ENCODE measurements at regions not wholly inside any gene's neighbourhood (a gene's known extent, or its start where the extent isn't known, plus 50 kb on each side); places are given as distances from the start of the nearest gene placed in this dataset.

DNA sequence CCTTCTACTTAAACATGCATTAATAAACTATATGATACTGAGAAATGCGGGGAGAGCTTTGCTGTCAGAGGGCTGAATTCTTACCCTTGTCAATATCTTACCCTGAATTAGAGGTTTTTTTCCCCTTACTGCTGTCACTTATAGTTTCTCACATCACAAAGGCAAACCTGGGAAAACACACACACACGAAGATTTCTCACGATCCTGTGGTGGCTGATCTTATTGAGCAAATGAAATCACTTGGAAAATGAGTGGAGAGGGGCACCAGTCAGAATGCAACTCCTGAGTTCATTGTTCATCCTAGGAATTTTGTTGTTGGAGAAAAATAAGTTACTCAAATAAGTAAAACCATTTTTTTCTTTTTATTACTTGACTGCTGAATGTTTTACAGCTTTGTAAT, 673.6 kb downstream of the EDEM1 start:
- no peak for DNase-seq (ENCODE audit: low read depth)
- H3K4me3 ChIP-seq (ENCODE audit: low read depth, low read length) = no peak overlapping the region
- TF ChIP-seq, protein P1, sequence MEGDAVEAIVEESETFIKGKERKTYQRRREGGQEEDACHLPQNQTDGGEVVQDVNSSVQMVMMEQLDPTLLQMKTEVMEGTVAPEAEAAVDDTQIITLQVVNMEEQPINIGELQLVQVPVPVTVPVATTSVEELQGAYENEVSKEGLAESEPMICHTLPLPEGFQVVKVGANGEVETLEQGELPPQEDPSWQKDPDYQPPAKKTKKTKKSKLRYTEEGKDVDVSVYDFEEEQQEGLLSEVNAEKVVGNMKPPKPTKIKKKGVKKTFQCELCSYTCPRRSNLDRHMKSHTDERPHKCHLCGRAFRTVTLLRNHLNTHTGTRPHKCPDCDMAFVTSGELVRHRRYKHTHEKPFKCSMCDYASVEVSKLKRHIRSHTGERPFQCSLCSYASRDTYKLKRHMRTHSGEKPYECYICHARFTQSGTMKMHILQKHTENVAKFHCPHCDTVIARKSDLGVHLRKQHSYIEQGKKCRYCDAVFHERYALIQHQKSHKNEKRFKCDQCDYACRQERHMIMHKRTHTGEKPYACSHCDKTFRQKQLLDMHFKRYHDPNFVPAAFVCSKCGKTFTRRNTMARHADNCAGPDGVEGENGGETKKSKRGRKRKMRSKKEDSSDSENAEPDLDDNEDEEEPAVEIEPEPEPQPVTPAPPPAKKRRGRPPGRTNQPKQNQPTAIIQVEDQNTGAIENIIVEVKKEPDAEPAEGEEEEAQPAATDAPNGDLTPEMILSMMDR (IDR thresholded peaks at IDR 0.05; ENCODE audit: control insufficient read depth, extremely low read depth, insufficient read depth) = no peak

DNA sequence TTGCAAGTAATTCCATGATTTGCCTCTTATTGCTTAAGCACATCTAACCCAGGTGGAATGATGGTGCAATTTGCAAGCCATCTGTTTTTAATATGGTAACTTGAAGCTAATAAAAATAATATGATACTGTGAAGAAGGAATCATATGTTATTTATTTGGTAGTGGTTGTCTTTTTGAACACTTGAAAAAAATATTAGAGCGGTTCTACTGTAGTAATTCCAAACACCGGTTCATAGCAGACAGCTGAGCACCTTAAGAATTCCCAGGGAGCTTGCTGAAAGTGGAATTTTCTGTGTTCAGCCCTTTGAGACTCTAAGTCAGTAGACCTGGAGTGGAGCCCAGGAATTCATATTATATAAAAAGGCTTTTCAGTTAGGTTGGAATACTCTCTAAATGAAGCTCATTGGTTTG, 687.4 kb downstream of the EDEM1 start:
- TF ChIP-seq, protein P1 (IDR thresholded peaks at IDR 0.05; ENCODE audit: control insufficient read depth, extremely low read depth, insufficient read depth) = no peak
- no peak overlapping the region for H3K4me3 ChIP-seq (ENCODE audit: low read depth, low read length)
- DNase-seq (ENCODE audit: low read depth) = peak; percentile 15

DNA sequence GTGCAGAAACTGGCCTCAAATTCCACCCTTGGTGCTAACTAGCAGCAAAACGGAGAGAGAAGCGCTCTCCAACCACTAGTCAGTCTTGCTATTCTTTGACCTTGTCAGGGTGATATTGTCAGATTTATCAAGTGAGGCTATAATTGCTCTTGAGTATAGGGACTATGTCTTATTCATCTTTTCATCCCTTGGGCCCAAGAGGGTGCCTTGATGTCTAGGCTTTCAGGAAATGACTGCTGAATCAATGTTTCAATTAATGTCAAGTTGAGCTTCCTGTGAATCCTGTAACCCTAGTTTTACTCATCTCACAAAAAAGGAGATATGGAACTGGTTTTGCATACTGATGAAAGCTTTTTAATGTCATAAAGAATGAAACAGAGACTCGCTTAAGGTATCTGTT, 701.3 kb downstream of the EDEM1 start:
- no peak overlapping the region for H3K4me3 ChIP-seq (ENCODE audit: low read depth, low read length)
- no peak for DNase-seq (ENCODE audit: low read depth)
- TF ChIP-seq, protein P1 (IDR thresholded peaks at IDR 0.05; ENCODE audit: control insufficient read depth, extremely low read depth, insufficient read depth) = no peak

DNA sequence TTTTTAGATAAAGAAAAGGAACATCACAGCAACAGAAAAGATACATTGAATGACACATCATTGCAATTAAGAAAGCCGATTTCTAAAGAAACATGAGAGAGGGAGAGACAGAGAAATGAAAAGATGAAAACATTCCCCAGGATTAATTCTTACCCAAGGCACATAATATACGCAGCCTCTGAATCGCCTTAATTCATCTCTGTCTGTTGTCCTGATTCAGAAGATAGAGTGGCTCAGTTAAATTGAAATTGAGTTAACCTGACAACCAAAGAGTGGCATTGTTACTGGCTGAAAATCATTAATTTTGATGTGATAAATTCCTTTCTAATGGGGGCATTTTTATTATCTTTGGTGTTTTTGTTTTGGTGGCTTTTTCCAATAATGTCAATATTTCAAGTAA, 701.9 kb downstream of the EDEM1 start:
- no peak for DNase-seq (ENCODE audit: low read depth)
- no peak overlapping the region for H3K4me3 ChIP-seq (ENCODE audit: low read depth, low read length)
- TF ChIP-seq, protein P1 (IDR thresholded peaks at IDR 0.05; ENCODE audit: control insufficient read depth, extremely low read depth, insufficient read depth) = no peak

DNA sequence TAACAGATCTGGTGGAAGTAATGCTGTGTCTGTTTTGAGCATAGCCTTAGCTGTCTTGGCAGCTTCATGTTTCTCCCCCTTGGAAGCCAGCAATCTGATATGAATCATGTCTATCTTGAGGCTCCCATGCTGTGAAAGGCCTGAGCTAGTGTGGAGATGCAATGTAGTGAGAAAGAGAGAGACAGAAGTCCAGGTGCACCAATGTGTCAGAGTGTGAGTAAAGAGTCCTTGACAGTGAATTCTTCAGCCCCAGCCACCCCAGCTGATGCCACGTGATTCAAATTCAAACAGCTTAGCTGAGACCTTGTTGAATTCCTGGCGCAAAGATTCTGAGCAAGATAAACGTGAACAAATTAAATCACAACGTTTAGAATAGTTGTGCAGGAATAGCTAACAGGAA, 704.2 kb downstream of the EDEM1 start:
- DNase-seq (ENCODE audit: low read depth) = no peak
- TF ChIP-seq, protein P1 (IDR thresholded peaks at IDR 0.05; ENCODE audit: control insufficient read depth, extremely low read depth, insufficient read depth) = no peak
- H3K4me3 ChIP-seq (ENCODE audit: low read depth, low read length) = no peak overlapping the region

DNA sequence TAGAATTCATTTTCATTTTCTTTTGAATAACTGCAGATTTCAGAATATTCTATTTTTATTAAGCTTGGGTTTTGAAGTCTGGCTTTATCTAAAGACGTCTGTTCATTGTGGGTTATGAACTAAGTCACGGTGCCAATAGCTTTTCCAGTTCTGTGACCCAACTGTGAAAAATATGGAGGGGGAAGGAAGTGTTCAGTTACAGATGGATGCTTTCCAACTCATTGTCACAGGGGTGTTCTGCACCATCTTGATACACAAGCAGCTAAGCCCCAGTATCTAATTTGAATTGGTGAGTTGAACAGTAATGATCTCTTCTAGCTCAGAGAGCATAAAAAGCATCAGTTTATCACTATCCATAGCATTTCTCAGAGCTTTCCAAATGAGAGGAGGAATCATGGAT, 710.6 kb downstream of the EDEM1 start:
- no peak overlapping the region for H3K4me3 ChIP-seq (ENCODE audit: low read depth, low read length)
- no peak for DNase-seq (ENCODE audit: low read depth)
- TF ChIP-seq, protein P1 (IDR thresholded peaks at IDR 0.05; ENCODE audit: control insufficient read depth, extremely low read depth, insufficient read depth) = no peak

DNA sequence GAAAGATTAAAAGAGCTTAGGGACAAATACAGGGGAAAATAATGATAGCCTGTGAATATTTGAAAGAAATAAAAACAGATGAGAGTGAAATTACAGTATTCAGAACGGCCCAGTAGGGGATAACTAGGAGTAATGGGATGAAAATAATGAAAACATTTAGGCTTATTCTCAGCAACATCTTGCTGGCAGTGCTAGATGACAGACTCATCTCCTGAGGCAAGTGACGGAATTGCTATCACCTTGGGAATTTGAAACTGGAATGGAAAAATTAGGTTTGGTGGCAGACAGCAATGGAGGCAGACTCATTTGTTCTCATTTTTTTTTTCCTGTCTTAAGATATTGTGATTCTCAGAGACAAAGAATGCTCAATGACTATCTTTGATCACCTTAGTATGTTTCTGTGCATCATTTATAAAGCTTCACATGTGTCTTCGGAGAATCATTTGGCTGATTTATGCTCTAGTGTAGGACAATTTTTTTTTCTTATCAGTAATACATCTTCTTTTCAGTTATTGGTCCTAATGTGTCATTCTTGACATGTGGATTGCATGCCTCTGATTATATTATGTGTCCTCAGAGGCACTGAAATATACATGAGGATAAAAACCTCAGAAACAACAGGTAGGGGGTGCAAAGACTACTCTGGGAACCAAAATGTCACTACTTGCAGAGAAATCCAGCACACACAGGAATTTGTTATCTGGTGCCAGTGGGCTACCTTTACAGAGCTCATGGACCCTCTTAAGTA, 711.7 kb downstream of the EDEM1 start:
- TF ChIP-seq, protein P1 (IDR thresholded peaks at IDR 0.05; ENCODE audit: control insufficient read depth, extremely low read depth, insufficient read depth) = no peak
- no peak for DNase-seq (ENCODE audit: low read depth)
- H3K4me3 ChIP-seq (ENCODE audit: low read depth, low read length) = no peak overlapping the region
